GM12878 (cell line): ENCODE measurements at regions not wholly inside any gene's neighbourhood (a gene's known extent, or its start where the extent isn't known, plus 50 kb on each side); places are given as distances from the start of the nearest gene placed in this dataset.
A peak's percentile ranks its signal among the peaks of the same experiment; 100 is the strongest.

ENCODE experiments used
- ATAC-seq: fragments of 200-7000 bp; cut with Tn5 transposase; 3 replicates; pipeline ENCODE4 v1.9.1; 2020; ENCODE audit warnings: mild to moderate bottlenecking, moderate library complexity
- BruUV-seq: library from RNA; stranded (reverse); fragments of 400-500 nt; replicated peaks from 2 replicates; lab custom pipeline; 2021; lab: Mats Ljungman, UMichigan
- CTCF ChIA-PET: fragments of 300-600 bp; sonication (Branson Sonifier 250); formaldehyde crosslinking; extraction: SDS; loops from one replicate; lab custom pipeline; 2021; ENCODE audit warnings: inconsistent platforms; lab: Yijun Ruan, JAX
- POLR2A ChIA-PET: fragments of 350-600 bp; formaldehyde crosslinking; extraction: SDS; loops from one replicate; lab custom pipeline; 2021; ENCODE audit warnings: inconsistent platforms; lab: Charles Lee
- RAD21 ChIA-PET: fragments of 300-600 bp; sonication (Branson Sonifier 250); formaldehyde crosslinking; loops from one replicate; lab custom pipeline; 2023; ENCODE audit warnings: antibody characterized with exemption; ENCODE audit not compliant: unreplicated experiment; lab: Charles Lee
- SMC1A ChIA-PET: fragments of 300-600 bp; sonication (Branson Sonifier 250); formaldehyde crosslinking; loops from one replicate; lab custom pipeline; 2023; ENCODE audit not compliant: unreplicated experiment, uncharacterized antibody; lab: Charles Lee
- DNase-seq: peaks from one replicate; pipeline ENCODE4 v3.0.0-alpha.2; 2011; ENCODE audit warnings: low read depth, low spot score
- FAIRE-seq: peaks from 3 replicates; lab custom pipeline; 2011; peaks lifted over from hg19 to GRCh38; lab: Jason Lieb, UNC
- H2AFZ ChIP-seq: 2 replicates; pipeline ENCODE4 v1.6.0; 2011; ENCODE audit warnings: low read depth, low read length, control low read depth; ENCODE audit not compliant: control insufficient read depth
- H3K27ac ChIP-seq: 2 replicates; pipeline ENCODE4 v1.5.1; 2011; ENCODE audit warnings: control low read depth; ENCODE audit not compliant: control insufficient read depth, insufficient read depth
- H3K27me3 ChIP-seq, 2 experiments: replicated peaks in 1 of 2; 2 replicates each; pipeline versions ENCODE4 v1.6.0 to v1.6.1; 2011; ENCODE audit warnings: low read length in 1 of 2; ENCODE audit not compliant: control insufficient read depth in 2 of 2, insufficient read depth in 2 of 2
- H3K36me3 ChIP-seq, 2 experiments: 2 replicates each; pipeline ENCODE4 v1.5.1; 2011; ENCODE audit warnings: low read length in 1 of 2; ENCODE audit not compliant: control insufficient read depth in 2 of 2, insufficient read depth in 2 of 2
- H3K4me1 ChIP-seq: 2 replicates; pipeline ENCODE4 v1.6.1; 2011; ENCODE audit warnings: mild to moderate bottlenecking, low read length, moderate library complexity, mixed read lengths; ENCODE audit not compliant: control insufficient read depth, insufficient read depth
- H3K4me2 ChIP-seq: 2 replicates; pipeline ENCODE4 v1.6.0; 2011; ENCODE audit warnings: control low read depth; ENCODE audit not compliant: control insufficient read depth, insufficient read depth
- H3K4me3 ChIP-seq: fragments of 200-600 bp; sonication (generic); 2 replicates; pipeline ENCODE4 v1.5.1; 2016
- H3K79me2 ChIP-seq: 2 replicates; pipeline ENCODE4 v1.6.0; 2011; ENCODE audit warnings: low read length; ENCODE audit not compliant: control insufficient read depth, insufficient read depth
- H3K9ac ChIP-seq: 2 replicates; pipeline ENCODE4 v1.8.0; 2011; ENCODE audit warnings: low read length, control low read depth, mixed read lengths; ENCODE audit not compliant: control insufficient read depth, insufficient read depth
- H3K9me3 ChIP-seq: replicated peaks from 3 replicates; pipeline ENCODE4 v1.5.1; 2011; ENCODE audit warnings: mild to moderate bottlenecking, low read length; ENCODE audit not compliant: control insufficient read depth, insufficient read depth
- H4K20me1 ChIP-seq: 2 replicates; pipeline ENCODE4 v1.6.0; 2011; ENCODE audit not compliant: control insufficient read depth, insufficient read depth
- BHLHE40 ChIP-seq, 2 experiments: fragments of 450-650 bp in 1 of 2; IDR thresholded peaks; 2 replicates each; pipeline ENCODE4 v1.6.1; 2011 to 2017; ENCODE audit warnings: low read depth in 2 of 2, borderline replicate concordance in 1 of 2, improper control_type of control experiment in 1 of 2, low read length in 1 of 2, mild to moderate bottlenecking in 1 of 2
- CBFB ChIP-seq: IDR thresholded peaks from 2 replicates; pipeline ENCODE4 v1.6.1; 2016; ENCODE audit warnings: antibody characterized with exemption, low read depth
- CREB1 ChIP-seq: IDR thresholded peaks from 2 replicates; pipeline ENCODE4 v1.6.1; 2012; ENCODE audit warnings: low read depth, mild to moderate bottlenecking, inconsistent platforms
- DPF2 ChIP-seq: fragments of 450-650 bp; IDR thresholded peaks from 2 replicates; pipeline ENCODE4 v1.6.1; 2017; ENCODE audit warnings: mild to moderate bottlenecking
- IKZF1 ChIP-seq: fragments of 450-650 bp; conservative IDR thresholded peaks from 2 replicates; pipeline ENCODE4 v1.6.1; 2017; ENCODE audit warnings: antibody characterized with exemption, mild to moderate bottlenecking
- MEF2A ChIP-seq: IDR thresholded peaks from 2 replicates; pipeline ENCODE4 v1.6.1; 2011; ENCODE audit warnings: low read depth, mild to moderate bottlenecking, low read length, moderate library complexity; ENCODE audit not compliant: insufficient read depth
- NFYB ChIP-seq: IDR thresholded peaks from 2 replicates; pipeline ENCODE4 v1.6.1; 2011; ENCODE audit warnings: low read depth, mild to moderate bottlenecking, low read length, improper control_type of control experiment, moderate library complexity; ENCODE audit not compliant: insufficient read depth
- RB1 ChIP-seq: fragments of 450-650 bp; formaldehyde crosslinking; IDR thresholded peaks from 2 replicates; pipeline ENCODE4 v1.6.1; 2017; ENCODE audit warnings: mild to moderate bottlenecking, borderline replicate concordance
- SMARCA5 ChIP-seq: fragments of 450-650 bp; IDR thresholded peaks from 2 replicates; pipeline ENCODE4 v1.6.1; 2017; ENCODE audit warnings: mild to moderate bottlenecking
- SPI1 ChIP-seq: IDR thresholded peaks from 2 replicates; pipeline ENCODE4 v1.6.1; 2011; ENCODE audit warnings: low read depth, mild to moderate bottlenecking, low read length, moderate library complexity, borderline replicate concordance; ENCODE audit not compliant: insufficient read depth
- SREBF1 ChIP-seq: IDR thresholded peaks from 2 replicates; pipeline ENCODE4 v1.6.1; 2012; ENCODE audit warnings: mild to moderate bottlenecking, low read length
- WRNIP1 ChIP-seq: IDR thresholded peaks from 2 replicates; pipeline ENCODE4 v1.6.1; 2011; ENCODE audit warnings: low read depth, low read length, improper control_type of control experiment, borderline replicate concordance
- ZBED1 ChIP-seq: IDR thresholded peaks from 2 replicates; pipeline ENCODE4 v1.6.1; 2016; ENCODE audit warnings: borderline replicate concordance
- ZNF24 ChIP-seq: fragments of 450-650 bp; IDR thresholded peaks from 2 replicates; pipeline ENCODE4 v1.6.1; 2017; ENCODE audit warnings: antibody characterized with exemption, mild to moderate bottlenecking
- WGBS: methylation state at CpG from one replicate; pipeline ENCODE4 v1.1.6; 2016; ENCODE audit warnings: low lambda C conversion rate; ENCODE audit not compliant: insufficient replicate concordance, insufficient coverage; ENCODE audit errors: missing lambda C conversion rate; 5-methylcytosine and 5-hydroxymethylcytosine counted together
- in situ Hi-C: fragments of 300-500 bp; cut with MboI; formaldehyde crosslinking; loops from 9 replicates; pipeline ENCODE4 v1.14.3; 2018; ENCODE audit warnings: mixed read lengths
- intact Hi-C: fragments of 100-400 bp; cut with micrococcal nuclease; formaldehyde crosslinking; loops from one replicate; pipeline ENCODE4 v1.14.2; 2022; ENCODE audit not compliant: unreplicated experiment
- TF ChIP-seq, protein P1 (sequence below): fragments of 450-650 bp; IDR thresholded peaks from 2 replicates; pipeline ENCODE4 v1.6.1; 2017; ENCODE audit warnings: antibody characterized with exemption, mild to moderate bottlenecking, moderate library complexity

DNA sequence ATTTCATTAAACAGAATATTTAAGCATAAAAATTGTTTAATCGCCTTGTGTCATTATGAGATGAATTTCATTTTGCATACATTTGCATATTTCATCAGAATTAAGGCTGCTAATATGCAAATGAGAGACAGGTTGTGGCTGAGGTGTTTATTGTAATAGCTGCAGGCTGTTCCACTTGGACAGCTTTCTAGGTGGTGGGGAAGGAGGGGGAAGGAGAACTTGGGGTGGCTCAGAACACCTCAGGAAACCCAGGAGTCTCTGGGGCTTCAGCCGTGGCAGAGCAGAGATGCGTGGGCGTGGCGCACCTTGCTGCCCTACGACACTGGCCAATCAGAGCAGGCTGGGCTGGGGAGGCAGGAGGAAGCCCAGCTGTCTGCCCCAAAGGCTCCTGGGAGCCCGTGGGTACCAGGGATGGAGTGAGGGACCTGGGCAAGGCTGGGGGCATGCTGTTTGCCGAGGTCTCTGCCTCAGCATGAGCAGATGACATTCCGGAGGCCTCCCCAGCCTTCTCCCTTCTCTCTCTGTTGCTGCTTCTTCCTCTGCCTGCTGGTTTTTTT lies 542.9 kb downstream of the MN1 start:
- Histone ChIP-seq H3K4me2 (no peak overlapping the region), H2AFZ (no peak overlapping the region), H3K27ac (no peak overlapping the region), H3K27me3 (no peaks in the 10 kb centered on the region), H3K4me1 (no peaks in the 10 kb centered on the region), H3K9me3 (no peaks in the 10 kb centered on the region; the same call in 2 of the 3 replicates), H3K9ac (no peak overlapping the region), H3K4me3 (no peak overlapping the region), H4K20me1 (no peaks in the 10 kb centered on the region), H3K79me2 (no peaks in the 10 kb centered on the region), H3K36me3 (no peaks in the 10 kb centered on the region)
- RAD21 ChIA-PET, result no interaction called here
- DNase-seq, result no peak
- in situ Hi-C loops, result no loop called here
- no peak for ATAC-seq
- POLR2A ChIA-PET, result no interaction called here
- intact Hi-C loops, result no loop called here
- TF ChIP-seq NFYB (peak; percentile 28; the same call in 1 of the 2 replicates), MEF2A (no peak), ZNF24 (no peak), DPF2 (no peak)
- BruUV-seq, result no TSS peak
- no peak for FAIRE-seq
- SMC1A ChIA-PET, result no interaction called here
- CTCF ChIA-PET, result no interaction called here
- 9% methylated on average over 9 of the region's 9 CpGs for WGBS

DNA sequence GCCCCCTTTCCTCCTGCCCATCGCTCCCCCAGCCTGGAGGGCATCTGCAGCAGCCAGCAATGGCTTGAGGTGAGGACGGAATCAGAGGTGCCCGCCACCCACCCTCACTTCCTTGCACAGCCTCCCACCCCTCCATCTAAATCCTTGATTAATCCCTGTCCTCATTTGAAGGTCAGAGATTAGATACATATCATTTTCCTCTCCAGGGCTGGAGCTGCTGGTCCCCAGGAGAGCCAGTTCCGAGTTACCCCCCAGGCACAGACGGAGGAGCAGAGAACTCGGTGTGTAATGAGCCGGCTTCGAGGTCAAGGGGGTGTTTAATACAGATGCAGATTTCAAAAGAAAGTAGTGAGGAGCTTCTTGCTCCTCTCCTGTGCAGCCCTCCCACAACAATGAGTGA lies 542.1 kb downstream of the MN1 start:
- Histone ChIP-seq H3K4me3 (no peak overlapping the region), H4K20me1 (no peaks in the 10 kb centered on the region), H3K4me2 (no peak overlapping the region), H3K79me2 (no peaks in the 10 kb centered on the region), H3K36me3 (no peaks in the 10 kb centered on the region), H3K9ac (no peak overlapping the region), H3K9me3 (no peaks in the 10 kb centered on the region; the same call in 2 of the 3 replicates), H3K27ac (no peak overlapping the region), H2AFZ (no peak overlapping the region), H3K4me1 (no peaks in the 10 kb centered on the region), H3K27me3 (no peaks in the 10 kb centered on the region)
- in situ Hi-C loops, result no loop called here
- FAIRE-seq (no peak), DNase-seq (no peak), ATAC-seq (no peak)
- BruUV-seq, result no TSS peak
- WGBS, result 5% methylated on average over 8 of the region's 8 CpGs
- SMC1A ChIA-PET, result no interaction called here
- POLR2A ChIA-PET, result interaction anchor here (0.6 kb wide), 1 partner anchor 14 kb away, joined by 3 read pairs; no protein-coding TSS in a partner anchor
- intact Hi-C loops, result no loop called here
- RAD21 ChIA-PET, result no interaction called here
- CTCF ChIA-PET, result no interaction called here
- TF ChIP-seq IKZF1, result no peak
- no peak for TF ChIP-seq SREBF1
- TF ChIP-seq, protein P1, sequence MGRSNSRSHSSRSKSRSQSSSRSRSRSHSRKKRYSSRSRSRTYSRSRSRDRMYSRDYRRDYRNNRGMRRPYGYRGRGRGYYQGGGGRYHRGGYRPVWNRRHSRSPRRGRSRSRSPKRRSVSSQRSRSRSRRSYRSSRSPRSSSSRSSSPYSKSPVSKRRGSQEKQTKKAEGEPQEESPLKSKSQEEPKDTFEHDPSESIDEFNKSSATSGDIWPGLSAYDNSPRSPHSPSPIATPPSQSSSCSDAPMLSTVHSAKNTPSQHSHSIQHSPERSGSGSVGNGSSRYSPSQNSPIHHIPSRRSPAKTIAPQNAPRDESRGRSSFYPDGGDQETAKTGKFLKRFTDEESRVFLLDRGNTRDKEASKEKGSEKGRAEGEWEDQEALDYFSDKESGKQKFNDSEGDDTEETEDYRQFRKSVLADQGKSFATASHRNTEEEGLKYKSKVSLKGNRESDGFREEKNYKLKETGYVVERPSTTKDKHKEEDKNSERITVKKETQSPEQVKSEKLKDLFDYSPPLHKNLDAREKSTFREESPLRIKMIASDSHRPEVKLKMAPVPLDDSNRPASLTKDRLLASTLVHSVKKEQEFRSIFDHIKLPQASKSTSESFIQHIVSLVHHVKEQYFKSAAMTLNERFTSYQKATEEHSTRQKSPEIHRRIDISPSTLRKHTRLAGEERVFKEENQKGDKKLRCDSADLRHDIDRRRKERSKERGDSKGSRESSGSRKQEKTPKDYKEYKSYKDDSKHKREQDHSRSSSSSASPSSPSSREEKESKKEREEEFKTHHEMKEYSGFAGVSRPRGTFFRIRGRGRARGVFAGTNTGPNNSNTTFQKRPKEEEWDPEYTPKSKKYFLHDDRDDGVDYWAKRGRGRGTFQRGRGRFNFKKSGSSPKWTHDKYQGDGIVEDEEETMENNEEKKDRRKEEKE, result no peak
- TF ChIP-seq ZBED1, result no peak
- TF ChIP-seq CBFB, result no peak
- no peak for TF ChIP-seq RB1
- TF ChIP-seq SMARCA5, result no peak
- TF ChIP-seq MEF2A, result no peak
- TF ChIP-seq CREB1, result no peak
- no peak for TF ChIP-seq SPI1
- no peak for TF ChIP-seq BHLHE40 (IDR thresholded peaks at IDR 0.05; ENCODE audit: borderline replicate concordance in 1 of 2, low read depth in 2 of 2, low read length in 1 of 2)
- no peak for TF ChIP-seq WRNIP1
